ENCODE measurements at regions not wholly inside any gene's neighbourhood (a gene's known extent, or its start where the extent isn't known, plus 50 kb on each side); places are given as distances from the start of the nearest gene placed in this dataset.
"Not testable (repeated sequence)": the region's sequence is repeated elsewhere in the genome, so short reads cannot be mapped to it uniquely, and the experiment has no call there.

DNA sequence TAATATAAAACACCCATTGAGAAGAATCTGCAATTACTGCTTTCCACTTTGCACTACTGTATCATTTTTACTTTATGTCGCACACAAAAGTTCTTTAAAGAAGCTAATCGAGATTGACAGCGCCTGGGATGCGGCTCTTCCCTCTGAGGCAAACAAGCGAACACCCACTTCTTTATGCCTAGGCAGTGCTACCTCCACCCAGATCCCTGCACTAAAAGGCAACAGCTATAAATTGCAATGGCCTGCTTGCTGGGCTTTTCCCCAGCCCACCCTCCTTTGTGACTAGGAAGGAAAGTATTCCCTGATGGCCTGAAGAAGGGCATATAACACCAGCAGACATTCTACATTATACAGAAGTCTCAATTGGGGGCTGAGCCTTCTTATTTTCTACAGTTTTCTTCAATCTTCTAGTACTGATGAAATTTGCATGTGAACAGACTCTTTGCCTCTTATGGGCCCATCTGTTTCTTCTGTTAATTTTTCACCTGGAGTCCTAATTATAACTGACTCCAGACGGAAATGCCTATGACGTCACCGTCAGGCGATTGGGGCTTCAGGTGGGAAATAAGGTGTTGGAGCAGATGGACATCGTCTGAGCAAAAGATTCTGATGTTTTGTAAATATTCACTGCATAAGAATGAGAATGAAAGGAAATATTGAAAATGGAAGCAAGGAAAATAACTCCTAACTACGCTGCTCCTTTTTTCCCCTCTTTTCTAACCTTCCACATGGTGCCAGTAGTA is 138.9 kb upstream of the DCC start:
- DNase-seq: no peak

GRCh38 chr18:52208646-52209045 is 131.4 kb upstream of the DCC start:
- DNase-seq: no peak

DNA sequence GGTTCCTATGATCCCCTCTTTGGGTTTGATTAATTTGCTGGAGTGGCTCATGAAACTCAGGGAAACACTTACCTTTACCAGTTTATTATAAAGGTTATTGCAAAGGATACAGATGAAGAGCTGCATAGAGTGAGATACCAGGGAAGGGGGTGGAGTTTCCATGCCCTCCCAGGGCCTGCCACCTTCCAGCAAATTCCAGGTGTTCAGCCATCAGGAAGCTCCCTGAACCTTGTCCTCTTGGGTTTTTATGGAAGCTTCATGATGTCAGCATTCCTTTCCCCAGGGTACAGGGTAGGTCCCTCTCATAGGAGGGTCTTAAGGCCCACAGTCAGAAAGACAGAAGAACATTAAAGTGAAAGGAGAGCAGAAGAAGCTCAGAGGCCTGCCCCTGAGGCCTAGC is 123.9 kb upstream of the DCC start:
- no peak for DNase-seq

DNA sequence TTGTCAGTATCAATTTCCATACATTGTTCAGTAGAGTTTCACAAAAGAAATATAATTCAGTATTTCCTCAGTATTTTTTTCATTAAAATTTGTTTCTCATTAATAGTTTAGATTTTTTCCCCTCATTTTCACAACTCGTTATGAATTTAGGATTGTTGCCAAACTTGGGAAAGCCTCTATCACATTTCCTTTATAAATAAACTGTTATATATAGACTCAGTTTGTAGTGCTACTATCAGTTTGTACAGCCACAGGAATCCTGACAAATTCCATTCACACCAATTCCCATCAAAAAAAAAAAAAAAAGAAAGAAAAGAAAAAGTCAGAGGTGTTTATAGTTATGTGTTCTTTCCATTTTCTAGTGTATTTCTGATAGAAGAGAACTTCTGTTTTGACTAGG is 123.3 kb upstream of the DCC start:
- DNase-seq: no peak

- DNase-seq: no peak
Measured at GRCh38 chr18:52219102-52219501, 120.9 kb upstream of the DCC start.

GRCh38 chr18:52220062-52220591 is 119.9 kb upstream of the DCC start:
- DNase-seq: no peak

- no peak for DNase-seq
Measured at GRCh38 chr18:52222211-52222610, 117.8 kb upstream of the DCC start.

DNA sequence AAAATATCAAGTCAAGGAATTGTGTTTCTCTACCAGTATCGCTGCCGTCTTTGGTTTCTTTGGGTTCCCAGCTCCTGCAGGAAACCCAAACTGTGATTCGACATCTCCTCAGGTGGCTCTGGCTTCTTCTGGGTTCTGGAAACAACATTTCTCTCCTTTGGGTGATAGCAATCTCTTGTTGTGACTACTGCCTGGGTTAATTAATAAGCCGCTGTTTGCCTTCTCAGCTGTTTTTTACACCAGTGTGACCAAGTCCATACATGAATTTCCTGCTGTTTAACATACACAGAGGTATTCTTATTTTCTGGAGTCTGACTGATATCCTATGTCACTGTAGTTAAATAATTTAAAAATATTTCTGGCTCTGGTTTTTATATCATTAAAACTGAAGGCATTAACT is 112.5 kb upstream of the DCC start:
- DNase-seq: no peak

- DNase-seq: no peak
Measured at GRCh38 chr18:52228166-52228565, 111.8 kb upstream of the DCC start.

DNA sequence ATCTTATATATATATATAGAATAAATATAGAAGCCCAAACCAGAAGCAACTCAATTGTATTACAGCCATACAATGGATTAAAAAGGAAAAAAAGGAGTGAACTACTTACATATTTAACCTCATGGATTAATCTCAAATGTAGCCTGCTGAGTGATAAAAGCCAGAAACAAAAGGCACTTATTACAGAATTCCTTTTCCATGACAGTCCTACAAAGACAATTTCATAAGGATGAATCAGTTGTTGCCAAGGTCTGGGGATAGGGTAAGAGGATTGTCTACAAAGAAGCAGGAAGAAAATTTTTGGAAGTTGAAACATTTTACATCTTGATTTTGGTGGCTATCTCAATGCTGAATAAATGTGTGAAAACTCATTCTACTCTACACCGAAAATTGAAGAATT is 103.9 kb upstream of the DCC start:
- no peak for DNase-seq

DNA sequence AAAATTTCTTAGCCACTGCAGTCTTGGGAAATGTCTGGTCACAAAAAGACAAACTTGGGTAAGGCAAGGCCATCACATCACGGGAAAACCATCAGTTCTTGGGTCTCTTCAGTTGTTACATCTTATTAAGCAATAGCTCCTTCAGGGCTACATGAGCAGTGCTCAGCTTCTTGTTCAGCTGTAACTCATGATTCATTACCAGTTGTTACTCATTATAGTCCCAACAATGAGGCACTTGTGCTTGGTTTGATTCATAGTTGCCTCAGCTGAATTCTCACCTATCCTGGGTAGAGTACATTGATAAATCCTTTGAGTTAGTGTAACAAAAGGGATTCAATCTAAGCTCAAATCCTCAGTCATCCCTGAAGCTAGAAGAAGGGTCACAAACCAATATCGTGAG is 102.4 kb upstream of the DCC start:
- no peak for DNase-seq

DNA sequence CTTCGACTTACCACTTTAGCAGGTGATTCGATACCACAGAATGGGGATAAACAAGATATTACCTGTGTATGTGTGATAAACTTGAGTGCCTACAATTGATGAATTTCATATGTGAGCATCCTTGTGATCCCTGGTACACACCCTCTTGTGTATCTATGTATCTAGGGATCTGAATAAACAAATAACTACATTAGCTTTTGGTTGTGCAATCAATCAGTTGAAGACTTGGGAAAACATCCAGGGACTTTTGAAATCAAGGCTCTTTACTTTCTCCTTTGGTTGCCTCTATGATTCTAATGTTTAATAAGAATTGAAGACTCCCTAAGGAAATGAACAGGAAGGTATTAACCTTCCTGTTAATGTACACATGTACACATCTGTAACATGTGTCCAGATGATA is 97.3 kb upstream of the DCC start:
- no peak for DNase-seq

- DNase-seq: no peak
Measured at GRCh38 chr18:52244658-52245057, 95.3 kb upstream of the DCC start.

GRCh38 chr18:52254367-52254766 is 85.6 kb upstream of the DCC start:
- no peak for DNase-seq

DNA sequence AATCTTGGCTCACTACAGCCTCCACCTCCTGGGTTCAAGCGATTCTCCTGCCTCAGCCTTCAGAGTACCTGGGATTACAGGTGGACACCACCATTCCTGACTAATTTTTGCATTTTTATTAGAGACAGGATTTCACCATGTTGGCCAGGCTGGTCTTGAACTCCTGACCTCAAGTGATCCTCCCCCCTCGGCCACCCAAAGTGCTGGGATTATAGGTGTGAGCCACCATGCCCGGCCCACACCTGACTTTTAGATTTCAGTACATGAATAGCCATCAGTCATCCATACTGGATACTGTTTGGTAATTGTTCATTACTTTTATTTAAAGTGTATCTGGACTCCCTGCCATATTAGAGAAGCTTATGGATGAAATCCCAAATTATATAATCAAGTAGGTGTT is 82.6 kb upstream of the DCC start:
- not testable (repeated sequence) for DNase-seq

DNA sequence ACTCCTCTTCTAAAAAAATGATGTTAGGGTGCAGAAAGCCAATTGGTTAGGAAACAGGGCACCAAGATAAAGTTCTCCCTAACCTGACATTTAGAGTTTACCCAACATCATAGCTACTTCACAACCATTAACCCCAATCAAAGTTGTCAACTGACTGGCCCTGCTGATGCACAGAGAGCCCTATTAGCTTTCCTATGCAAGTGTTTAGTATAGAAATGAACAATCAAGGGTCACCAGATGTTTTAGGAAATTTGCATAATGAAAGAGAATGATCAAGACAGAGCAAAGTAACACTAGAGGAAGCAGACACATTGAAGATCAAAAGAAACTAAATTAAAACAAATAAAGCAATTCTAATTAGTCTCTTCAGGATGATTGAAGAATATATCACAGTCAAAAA is 64.2 kb upstream of the DCC start:
- no peak for DNase-seq

DNA sequence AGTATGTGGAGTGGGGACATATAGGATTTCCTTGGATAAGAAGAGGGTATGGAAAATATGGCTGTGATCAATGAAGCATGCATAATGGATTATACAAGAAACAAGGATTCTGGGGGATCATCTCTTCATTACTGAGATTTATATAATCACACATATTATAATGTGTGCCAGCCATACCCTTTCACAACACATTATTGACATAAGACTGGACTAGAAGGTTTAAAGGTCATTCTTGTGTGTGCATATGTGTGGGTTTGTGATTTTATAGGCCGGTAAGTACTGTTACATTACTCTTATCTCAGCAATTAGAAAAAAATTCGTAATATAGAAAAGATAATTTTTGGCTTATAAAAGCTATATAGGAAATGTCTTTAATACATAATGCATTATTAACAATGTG is 62.2 kb upstream of the DCC start:
- no peak for DNase-seq

- no peak for DNase-seq
Measured at GRCh38 chr18:52278191-52278590, 61.8 kb upstream of the DCC start.

DNA sequence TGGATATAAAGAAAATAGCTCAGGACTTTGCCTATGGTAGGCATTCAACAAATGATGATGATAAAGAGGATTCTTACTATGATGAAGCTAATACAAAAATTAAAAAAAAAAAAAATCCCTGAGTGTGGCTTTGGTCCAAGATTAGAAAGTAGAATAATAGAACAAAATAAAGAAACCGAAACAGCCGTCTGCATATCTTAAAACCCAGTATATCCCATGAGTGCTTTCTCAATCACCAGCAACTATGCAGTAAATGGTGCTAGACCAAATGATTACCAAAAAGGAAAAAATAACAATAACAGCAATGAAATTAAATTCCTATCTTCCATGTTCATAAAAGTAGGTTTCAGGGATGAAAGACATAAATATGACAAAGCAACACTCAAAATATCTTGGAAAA is 59.3 kb upstream of the DCC start:
- DNase-seq: no peak

DNA sequence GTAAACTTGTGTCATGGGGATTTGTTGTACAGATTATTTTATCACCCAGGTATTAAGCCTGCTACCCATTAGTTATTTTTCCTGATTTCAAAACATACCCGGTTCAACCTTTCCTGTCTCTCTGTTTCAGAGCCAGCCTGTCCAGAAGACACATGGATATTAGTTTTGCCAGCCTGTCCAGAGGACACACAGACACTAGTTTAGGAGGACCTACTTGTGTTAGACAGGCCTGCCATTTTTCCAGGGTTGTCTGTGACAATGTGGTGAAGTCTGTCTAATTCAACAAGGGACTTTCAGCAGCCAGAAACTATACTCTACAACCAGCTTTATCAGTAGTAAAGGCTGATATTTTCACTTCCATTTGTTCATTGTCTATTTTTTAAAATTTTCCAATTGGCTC is 56.1 kb upstream of the DCC start:
- DNase-seq: no peak

- no peak for DNase-seq
Measured at GRCh38 chr18:52286675-52287074, 53.3 kb upstream of the DCC start.

- no peak for DNase-seq
Measured at GRCh38 chr18:52287151-52287550, 52.8 kb upstream of the DCC start.

- DNase-seq: peak; percentile 12
Measured at GRCh38 chr18:52288403-52289004, 51.5 kb upstream of the DCC start.

- DNase-seq: no peak
Measured at GRCh38 chr18:52289392-52289791, 50.6 kb upstream of the DCC start.
